ENCODE measurements at regions not wholly inside any gene's neighbourhood (a gene's known extent, or its start where the extent isn't known, plus 50 kb on each side); places are given as distances from the start of the nearest gene placed in this dataset.

GRCh38 chr13:64158908-64159307 is 2743.3 kb upstream of the PCDH20 start:
- TF ChIP-seq TARDBP (IDR thresholded peaks at IDR 0.05) (no peak), FOXA1 (IDR thresholded peaks at IDR 0.05) (no peak), SP1 (IDR thresholded peaks at IDR 0.05) (no peak), NFRKB (IDR thresholded peaks at IDR 0.05) (no peak), FOXK2 (IDR thresholded peaks at IDR 0.05) (no peak), CTBP1 (IDR thresholded peaks at IDR 0.05; ENCODE audit: borderline replicate concordance) (no peak), L3MBTL2 (conservative IDR thresholded peaks at IDR 0.05) (no peak), ELF4 (IDR thresholded peaks at IDR 0.05) (no peak), FOXM1 (IDR thresholded peaks at IDR 0.05; ENCODE audit: borderline replicate concordance) (no peak)

All from HEK293T (cell line).